K562 (cell line): ENCODE measurements at regions not wholly inside any gene's neighbourhood (a gene's known extent, or its start where the extent isn't known, plus 50 kb on each side); places are given as distances from the start of the nearest gene placed in this dataset.

ENCODE experiments used
- ATF1 ChIP-seq, 2 experiments: fragments of 450-650 bp in 1 of 2; IDR thresholded peaks; 2 replicates each; pipeline ENCODE4 v1.6.1; 2016; ENCODE audit warnings: missing compliant biosample characterization in 1 of 2, missing genetic modification characterization in 1 of 2
- EP300 ChIP-seq: IDR thresholded peaks from 2 replicates; pipeline ENCODE4 v1.6.1; 2012; ENCODE audit warnings: low read length, improper control_type of control experiment
- NR2C1 ChIP-seq, 2 experiments: fragments of 450-650 bp; IDR thresholded peaks; 2 replicates each; pipeline ENCODE4 v1.6.1; 2017; ENCODE audit warnings: mild to moderate bottlenecking in 2 of 2, antibody characterized with exemption in 1 of 2, inconsistent platforms in 1 of 2, missing compliant biosample characterization in 1 of 2, missing genetic modification characterization in 1 of 2
- NR3C1 ChIP-seq: sonication (generic); formaldehyde crosslinking; IDR thresholded peaks from 2 replicates; pipeline ENCODE4 v1.8.1; 2022; ENCODE audit warnings: missing genetic modification reagents
- NRF1 ChIP-seq, 2 experiments: fragments of 450-650 bp; IDR thresholded peaks in 1 of 2; conservative IDR thresholded peaks in 1 of 2; 2 replicates each; pipeline ENCODE4 v1.6.1; 2014; ENCODE audit warnings: mild to moderate bottlenecking in 2 of 2
- POLR2AphosphoS2 ChIP-seq: IDR thresholded peaks from 2 replicates; pipeline ENCODE4 v1.6.1; 2012; ENCODE audit warnings: low read length, improper control_type of control experiment
- RAD21 ChIP-seq, 2 experiments: fragments of 250-450 bp in 1 of 2; fragments of 450-650 bp in 1 of 2; sonication (Bioruptor Pico) in 1 of 2; formaldehyde crosslinking in 1 of 2; IDR thresholded peaks in 1 of 2; conservative IDR thresholded peaks in 1 of 2; 2 replicates each; pipeline versions ENCODE4 v1.4.0 to v1.8.0; 2020 to 2022; ENCODE audit warnings: mild to moderate bottlenecking in 2 of 2, moderate library complexity in 1 of 2
- ZNF239 ChIP-seq: fragments of 250-450 bp; sonication (Bioruptor Pico); IDR thresholded peaks from 2 replicates; pipeline ENCODE4 v1.4.0; 2020; ENCODE audit warnings: mild to moderate bottlenecking
- ZNF785 ChIP-seq: fragments of 250-450 bp; sonication (Bioruptor Pico); IDR thresholded peaks from 2 replicates; pipeline ENCODE4 v1.4.0; 2020; ENCODE audit warnings: mild to moderate bottlenecking

- TF ChIP-seq NR2C1 (IDR thresholded peaks at IDR 0.05) = no peak
- TF ChIP-seq NR2C1 (tag; IDR thresholded peaks at IDR 0.05) = no peak
- TF ChIP-seq POLR2AphosphoS2 = no peak
- no peak for TF ChIP-seq ZNF239
- no peak for TF ChIP-seq RAD21 (CRISPR knock-in tag; conservative IDR thresholded peaks at IDR 0.05 in 1 of 2, IDR thresholded peaks at IDR 0.05 in 1 of 2)
- TF ChIP-seq ATF1 (CRISPR knock-in tag; IDR thresholded peaks at IDR 0.05) = no peak
- TF ChIP-seq ATF1 (tag; IDR thresholded peaks at IDR 0.05) = no peak
- no peak for TF ChIP-seq NR3C1 (CRISPR knock-in tag)
- no peak for TF ChIP-seq NRF1 (conservative IDR thresholded peaks at IDR 0.05 in 1 of 2, IDR thresholded peaks at IDR 0.05 in 1 of 2)
- no peak for TF ChIP-seq ZNF785 (CRISPR knock-in tag)
- no peak for TF ChIP-seq EP300
Measured at GRCh38 chr6:144488590-144488989, 203.5 kb downstream of the UTRN start.
